ENCODE measurements at regions not wholly inside any gene's neighbourhood (a gene's known extent, or its start where the extent isn't known, plus 50 kb on each side); places are given as distances from the start of the nearest gene placed in this dataset.
"Not testable (repeated sequence)": the region's sequence is repeated elsewhere in the genome, so short reads cannot be mapped to it uniquely, and the experiment has no call there.

DNA sequence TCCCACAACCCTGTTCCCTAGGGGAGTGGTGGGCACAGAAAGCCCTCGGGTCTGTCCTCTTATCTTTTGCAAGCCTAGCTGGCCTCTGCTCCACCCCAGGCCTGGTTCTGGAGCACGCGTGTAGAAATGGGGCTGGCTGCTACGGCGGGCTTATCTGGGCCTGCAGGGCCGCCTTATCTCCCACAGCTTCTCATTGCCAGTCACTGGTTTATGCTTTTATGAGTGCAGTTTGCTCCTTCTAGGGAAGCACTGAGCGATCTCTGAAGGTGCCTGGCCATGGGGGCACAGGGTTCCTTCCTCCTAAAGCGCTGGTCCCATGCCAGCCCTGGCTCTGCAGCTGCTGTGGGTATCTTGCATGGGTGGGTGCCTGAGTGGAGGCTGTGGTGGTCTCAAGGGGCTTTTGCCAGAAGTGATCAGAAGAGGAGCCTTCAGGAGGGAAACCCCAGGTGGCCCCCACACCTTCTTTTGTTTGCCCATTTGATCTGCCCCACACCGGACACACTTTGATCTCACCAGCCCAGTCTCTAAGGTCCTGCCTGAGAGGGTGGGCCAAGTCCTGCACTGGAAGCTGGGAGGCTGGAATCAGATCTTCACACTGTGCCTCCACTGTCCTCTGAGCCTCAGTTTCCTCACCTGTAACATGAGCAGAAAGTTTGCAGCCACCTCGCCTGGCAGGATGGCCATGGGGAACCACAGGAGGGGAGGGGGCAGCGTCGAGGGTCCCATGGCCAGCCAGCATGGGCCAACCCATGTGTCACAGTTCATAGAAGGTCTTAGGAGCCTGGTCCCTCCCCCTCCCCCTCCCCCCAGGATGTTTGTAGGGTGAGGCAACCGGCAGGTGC lies 86.6 kb upstream of the FGF3 start:
- no peak for DNase-seq (ENCODE audit: low spot score)

DNA sequence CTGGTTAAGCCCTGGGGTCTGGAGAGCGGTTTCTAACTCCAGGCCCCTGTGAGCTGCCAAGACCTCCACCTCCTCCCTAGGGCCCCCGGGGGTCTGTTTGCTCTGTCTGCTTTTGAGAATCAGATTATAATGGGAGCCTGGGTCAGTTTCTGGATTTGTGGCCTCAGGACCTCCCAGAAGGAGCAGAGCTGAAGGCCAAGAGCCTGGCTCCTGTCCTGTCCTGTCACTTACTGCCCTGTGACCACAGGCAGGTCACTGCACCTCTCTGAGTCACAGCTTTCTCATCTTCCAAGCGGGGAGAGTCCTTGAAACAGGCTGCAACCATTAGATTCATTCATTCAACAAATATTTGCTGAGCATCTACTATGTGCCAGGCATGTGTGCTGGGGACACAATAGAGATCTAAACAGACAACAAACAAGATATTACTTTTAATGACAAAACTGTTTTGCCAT lies 87.3 kb upstream of the FGF3 start:
- peak; percentile 64 for DNase-seq (ENCODE audit: low spot score)

GRCh38 chr11:69907611-69908010 lies 88.4 kb upstream of the FGF3 start:
- no peak for DNase-seq (ENCODE audit: low spot score)

DNA sequence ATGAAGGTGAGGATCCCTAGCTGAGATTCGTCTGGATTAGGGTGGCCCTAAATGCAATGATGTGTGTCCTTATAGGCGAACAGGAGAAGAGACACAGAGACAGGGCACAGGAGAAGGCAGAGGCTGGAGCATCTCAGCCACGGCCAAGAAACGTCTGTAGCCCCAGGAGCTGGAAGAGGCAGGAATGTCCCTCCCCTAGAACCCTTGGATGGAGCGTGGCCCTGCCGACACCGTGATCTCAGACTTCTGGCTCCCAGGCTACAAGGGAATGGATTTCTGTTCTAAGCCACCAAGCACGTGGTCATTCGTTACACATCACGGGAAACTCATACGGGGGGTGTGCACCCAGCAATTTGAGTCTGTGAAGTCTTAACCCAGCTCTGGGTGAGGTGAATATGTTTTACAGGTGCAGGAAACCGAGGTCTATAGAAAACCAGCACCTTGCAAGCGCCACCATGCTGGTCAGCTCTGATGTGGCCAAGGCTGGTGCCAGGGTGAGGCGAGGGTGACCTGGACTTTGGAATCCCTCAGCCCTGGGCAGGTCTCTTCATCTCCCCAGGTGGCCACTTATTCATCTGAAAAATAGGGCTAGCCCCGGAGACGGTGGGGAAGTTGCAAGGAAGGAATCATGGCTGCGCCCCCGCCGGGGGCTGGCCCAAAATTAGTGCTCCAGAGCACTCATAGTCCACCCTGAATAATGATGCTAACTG lies 89.5 kb upstream of the FGF3 start:
- peak; percentile 77 for DNase-seq (ENCODE audit: low spot score)

GRCh38 chr11:69909561-69910518 lies 90.6 kb upstream of the FGF3 start:
- no peak for DNase-seq (ENCODE audit: low spot score)

GRCh38 chr11:69910519-69911309 lies 91.5 kb upstream of the FGF3 start:
- DNase-seq (ENCODE audit: low spot score), result no peak

DNA sequence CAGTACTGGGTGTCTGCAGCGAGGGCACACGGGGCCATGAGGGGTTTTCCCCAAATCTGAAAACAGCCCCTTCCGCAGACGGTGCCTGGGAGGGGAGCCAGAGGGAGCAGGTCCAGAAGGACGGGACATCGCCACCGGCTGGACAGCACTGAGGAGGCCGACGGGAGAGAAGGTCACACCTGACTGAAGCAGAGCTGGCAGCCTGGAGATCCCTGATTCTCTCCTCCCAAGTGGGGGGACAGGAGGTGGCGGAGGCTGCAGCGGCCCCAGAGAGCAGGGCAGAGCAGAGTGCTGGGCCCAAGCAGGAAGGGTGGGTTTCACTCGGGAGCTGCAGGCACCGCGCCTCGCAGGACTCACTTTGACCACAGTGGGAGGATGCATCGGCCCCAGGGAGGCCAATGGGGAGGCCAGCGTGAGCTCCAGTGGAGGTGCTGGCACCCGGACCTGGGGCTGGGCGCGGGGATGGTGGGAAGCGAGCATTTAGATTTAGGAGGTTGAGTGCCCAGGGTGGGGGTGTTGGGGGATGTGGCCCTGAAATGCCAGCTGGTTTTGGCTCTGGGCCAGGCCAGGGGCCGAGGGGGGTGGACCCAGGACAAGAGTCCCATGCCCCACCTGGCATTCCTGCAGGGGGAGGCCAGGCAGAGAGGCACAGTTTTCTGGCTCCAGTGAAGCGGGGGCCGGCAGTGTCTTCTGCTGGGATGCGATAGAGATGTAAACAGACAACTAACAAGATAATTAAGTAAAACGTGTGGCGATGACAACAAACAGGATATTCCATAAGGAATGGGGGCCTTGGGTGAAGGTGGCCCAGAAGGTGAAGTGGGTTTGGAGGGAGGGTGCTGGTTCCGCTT lies 92.3 kb upstream of the FGF3 start:
- no peak for DNase-seq (ENCODE audit: low spot score)

DNA sequence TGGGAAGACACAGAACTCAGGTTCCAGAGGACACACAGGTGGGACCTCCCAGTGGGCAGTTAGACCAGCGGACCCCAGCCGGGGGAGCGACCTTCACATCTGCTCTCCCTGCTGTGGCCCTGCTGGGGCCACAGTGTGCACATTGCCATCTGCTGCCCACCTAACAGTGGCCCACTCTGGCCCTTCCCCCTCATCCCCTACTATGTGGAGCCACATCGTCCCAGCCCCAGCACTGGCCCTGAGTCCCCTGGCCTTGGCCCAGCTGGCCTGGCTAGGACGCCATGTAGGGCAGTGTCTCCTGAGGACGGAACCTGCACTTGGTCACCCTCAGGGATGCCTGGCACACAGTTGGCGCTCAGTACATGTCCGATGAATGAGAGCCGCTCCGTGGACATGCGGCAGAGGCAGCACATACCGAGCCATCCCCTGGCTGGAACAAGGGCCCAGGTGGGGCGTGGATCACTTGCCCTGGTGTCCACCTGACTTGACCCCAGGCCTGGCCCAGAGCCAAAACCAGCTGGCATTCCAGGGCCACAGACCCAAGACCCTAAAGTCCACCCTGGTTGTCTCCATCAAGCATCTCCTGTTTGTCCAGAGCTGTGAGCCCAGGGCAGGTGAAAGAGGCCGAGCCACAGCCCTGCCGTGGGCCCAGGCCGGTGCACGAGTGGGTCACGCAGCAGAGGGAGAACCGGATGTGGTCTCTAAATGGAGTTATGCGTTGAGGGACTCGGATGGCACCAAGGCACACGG lies 93.1 kb upstream of the FGF3 start:
- DNase-seq (ENCODE audit: low spot score), result no peak

GRCh38 chr11:69912911-69913451 lies 93.8 kb upstream of the FGF3 start:
- DNase-seq (ENCODE audit: low spot score), result peak; percentile 84

GRCh38 chr11:69913591-69914285 lies 94.5 kb upstream of the FGF3 start:
- no peak for DNase-seq (ENCODE audit: low spot score)

DNA sequence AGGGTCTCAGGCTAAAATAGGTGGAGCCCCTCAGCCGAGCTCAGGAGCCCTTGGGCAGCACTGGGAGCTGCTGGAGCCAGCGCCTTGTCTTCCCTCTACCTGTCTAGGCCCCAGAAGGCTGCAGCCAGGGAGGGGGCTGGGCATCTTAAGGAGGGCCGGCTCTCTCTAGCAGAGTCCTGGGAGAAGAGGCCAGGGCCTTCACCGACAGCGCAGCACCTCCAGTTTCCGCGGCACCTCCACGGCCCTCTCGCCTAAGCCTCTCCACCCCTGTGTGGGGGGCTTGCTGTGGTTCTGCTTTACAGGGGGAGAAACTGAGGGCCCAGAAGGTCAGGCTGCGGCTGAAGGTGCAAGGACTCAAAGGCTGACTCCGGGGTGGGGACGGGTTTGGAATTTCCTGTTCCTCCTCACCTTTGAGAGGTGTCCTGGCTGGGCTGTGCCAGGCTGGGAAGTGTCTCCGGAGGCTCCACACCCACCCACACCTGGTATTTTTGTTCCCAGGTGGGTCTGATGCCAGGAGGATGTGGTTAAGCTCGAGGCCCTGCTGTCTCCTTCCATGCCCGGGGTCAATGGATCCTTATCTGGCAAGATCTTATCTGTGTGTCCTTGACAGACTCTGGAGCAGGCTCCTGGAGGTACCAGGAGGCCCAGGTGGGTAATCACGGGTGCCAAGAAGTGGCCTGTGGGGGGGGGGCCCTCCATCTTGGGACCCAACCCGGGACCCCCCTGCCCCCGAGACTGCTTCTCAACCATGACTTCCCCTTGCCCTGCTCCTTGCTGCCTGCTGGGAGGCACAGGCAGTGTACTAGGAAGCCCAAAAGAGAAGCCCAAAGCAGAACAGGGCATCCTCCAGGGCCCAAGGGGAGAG lies 95.3 kb upstream of the FGF3 start:
- peak; percentile 84 for DNase-seq (ENCODE audit: low spot score)

GRCh38 chr11:69915151-69915500 lies 95.9 kb upstream of the FGF3 start:
- no peak for DNase-seq (ENCODE audit: low spot score)

DNA sequence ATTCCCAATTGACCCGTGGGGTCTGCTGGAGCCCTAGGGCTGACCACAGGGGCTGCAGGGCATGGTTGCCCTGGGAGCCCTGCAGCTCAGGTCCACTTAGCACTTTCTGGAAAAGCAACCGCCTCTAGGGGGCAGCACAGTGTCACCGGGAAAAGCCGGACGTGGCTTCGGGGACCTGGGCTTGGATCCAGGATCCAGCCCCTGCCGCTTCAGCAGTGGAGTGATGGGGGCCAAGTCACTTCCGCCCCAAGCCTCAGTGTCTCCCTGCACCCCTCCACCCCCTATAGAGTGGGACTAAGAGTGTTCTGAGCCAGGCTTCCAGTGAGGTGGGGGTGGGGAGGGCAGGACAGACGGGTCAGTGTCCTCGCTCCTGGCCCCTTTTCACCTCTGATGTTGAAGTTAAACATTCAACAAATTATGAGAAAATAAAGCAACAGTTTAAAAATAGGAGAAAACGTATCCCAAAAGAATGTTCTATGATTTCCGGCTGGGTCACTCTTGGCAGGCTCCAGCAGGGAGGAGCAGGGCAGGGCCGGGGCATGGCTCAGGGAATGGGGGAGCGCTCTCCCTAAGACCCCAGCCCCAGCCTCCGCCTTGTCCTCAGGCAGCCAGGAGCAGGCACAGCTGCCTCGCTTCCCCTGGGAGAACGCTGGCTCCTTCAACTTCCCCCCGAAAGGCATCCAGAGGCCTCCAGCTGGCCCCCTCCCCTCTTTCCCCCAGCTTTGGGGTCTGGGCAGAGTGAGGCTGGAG lies 96.5 kb upstream of the FGF3 start:
- DNase-seq (ENCODE audit: low spot score), result peak; percentile 77

- DNase-seq (ENCODE audit: low spot score), result not testable (repeated sequence)
Measured at GRCh38 chr11:69916251-69916649, 97.0 kb upstream of the FGF3 start.

DNA sequence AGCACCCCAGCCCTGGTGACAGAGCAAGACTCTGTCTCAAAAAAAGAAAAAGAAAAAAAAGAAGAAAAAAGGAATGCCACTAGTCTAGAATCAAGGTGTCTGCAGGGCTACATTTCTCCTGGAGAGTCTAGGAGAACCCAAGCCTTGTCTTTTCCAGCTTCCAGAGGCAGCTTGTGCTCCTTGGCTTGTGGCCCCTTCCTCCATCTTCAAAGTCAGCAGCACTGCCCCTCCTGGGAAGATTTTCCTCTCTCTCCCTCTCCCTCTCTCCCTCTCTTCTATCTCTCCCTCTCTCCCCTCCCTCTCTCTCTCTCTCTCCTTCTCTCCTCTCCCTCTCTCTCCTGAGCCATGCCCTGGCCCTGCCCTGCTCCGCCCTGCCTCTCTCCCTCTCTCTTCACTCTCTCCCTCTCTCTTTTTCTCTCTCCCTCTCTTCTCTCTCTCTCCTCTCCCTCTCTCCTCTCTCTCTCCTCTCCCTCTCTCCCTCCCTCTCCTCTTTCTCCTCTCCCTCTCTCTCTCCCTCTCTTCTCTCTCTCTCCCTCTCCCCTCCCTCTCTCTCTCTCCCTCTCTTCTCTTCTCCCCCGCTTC lies 97.7 kb upstream of the FGF3 start:
- no peak for DNase-seq (ENCODE audit: low spot score)

DNA sequence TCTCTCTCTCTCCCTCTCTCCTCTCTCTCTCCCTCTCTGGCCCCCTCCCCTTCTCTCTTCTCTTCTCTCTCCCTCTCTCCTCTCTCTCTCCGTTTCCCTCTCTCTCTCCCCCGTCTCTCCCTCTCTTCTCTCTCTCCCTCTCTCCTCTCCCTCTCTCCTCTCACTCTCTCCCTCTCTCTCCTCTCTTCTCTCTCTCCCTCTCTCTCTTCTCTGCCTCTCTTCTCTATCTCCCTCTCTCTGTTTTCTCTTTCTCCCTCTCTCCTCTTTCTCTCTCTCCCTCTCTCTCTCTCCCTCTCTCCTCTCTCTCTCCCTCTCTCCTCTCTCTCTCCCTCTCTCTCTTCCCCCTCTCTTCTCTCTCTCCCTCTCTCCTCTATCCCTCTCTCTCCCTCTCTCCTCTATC lies 98.3 kb upstream of the FGF3 start:
- DNase-seq (ENCODE audit: low spot score), result no peak

Data from SW480 (cell line).